Loucy (cell line): ENCODE measurements at regions not wholly inside any gene's neighbourhood (a gene's known extent, or its start where the extent isn't known, plus 50 kb on each side); places are given as distances from the start of the nearest gene placed in this dataset.

Experiments used
- H2AFZ ChIP-seq: fragments of 200-600 bp; sonication (generic); 2 replicates; pipeline ENCODE4 v1.6.0; 2016; ENCODE audit warnings: antibody characterized with exemption, mild to moderate bottlenecking, low read length, moderate library complexity
- H3F3A ChIP-seq: fragments of 200-600 bp; 2 replicates; pipeline ENCODE4 v1.6.0; 2016; ENCODE audit warnings: antibody characterized with exemption, low read depth, mild to moderate bottlenecking
- H3K27me3 ChIP-seq: fragments of 200-600 bp; sonication (generic); 2 replicates; pipeline ENCODE4 v1.6.1; 2014; ENCODE audit warnings: low read length, mild to moderate bottlenecking; ENCODE audit not compliant: insufficient read depth, poor library complexity, severe bottlenecking
- H3K36me3 ChIP-seq: fragments of 200-600 bp; sonication (generic); 2 replicates; pipeline ENCODE4 v1.6.1; 2016; ENCODE audit warnings: low read length; ENCODE audit not compliant: insufficient read depth
- H3K4me1 ChIP-seq: fragments of 200-600 bp; sonication (generic); 2 replicates; pipeline ENCODE4 v1.5.1; 2014; ENCODE audit warnings: low read length, mild to moderate bottlenecking; ENCODE audit not compliant: insufficient read depth, poor library complexity, severe bottlenecking
- H3K4me2 ChIP-seq: fragments of 200-600 bp; sonication (generic); 2 replicates; pipeline ENCODE4 v1.6.0; 2014; ENCODE audit warnings: antibody characterized with exemption, low read length, low read depth, mild to moderate bottlenecking; ENCODE audit not compliant: poor library complexity, severe bottlenecking
- H3K4me3 ChIP-seq: fragments of 200-600 bp; sonication (generic); 2 replicates; pipeline ENCODE4 v1.5.1; 2014; ENCODE audit warnings: low read length, mild to moderate bottlenecking, mixed read lengths; ENCODE audit not compliant: poor library complexity, severe bottlenecking
- H3K79me2 ChIP-seq: fragments of 200-600 bp; sonication (generic); 2 replicates; pipeline ENCODE4 v1.6.1; 2014; ENCODE audit warnings: low read length; ENCODE audit not compliant: insufficient read depth
- H3K9ac ChIP-seq: fragments of 200-600 bp; sonication (generic); 2 replicates; pipeline ENCODE4 v1.6.0; 2014; ENCODE audit warnings: mild to moderate bottlenecking, low read depth, low read length, moderate library complexity; ENCODE audit not compliant: poor library complexity, severe bottlenecking
- H3K9me2 ChIP-seq: fragments of 200-600 bp; sonication (generic); replicated peaks from 2 replicates; pipeline ENCODE4 v1.6.1; 2016; ENCODE audit warnings: low read depth, low read length, mixed read lengths
- H3K9me3 ChIP-seq: fragments of 200-600 bp; sonication (generic); 2 replicates; pipeline ENCODE4 v1.6.1; 2014; ENCODE audit warnings: mild to moderate bottlenecking, antibody characterized with exemption, low read length, low read depth; ENCODE audit not compliant: insufficient read depth
- H4K20me1 ChIP-seq: fragments of 200-600 bp; sonication (generic); 2 replicates; pipeline ENCODE4 v1.6.0; 2014; ENCODE audit warnings: antibody characterized with exemption, low read length, mild to moderate bottlenecking; ENCODE audit not compliant: insufficient read depth, poor library complexity, severe bottlenecking
- CTCF ChIP-seq: fragments of 200-600 bp; sonication (generic); conservative IDR thresholded peaks from 2 replicates; pipeline ENCODE4 v1.5.1; 2014; ENCODE audit warnings: mild to moderate bottlenecking, antibody characterized with exemption, low read length
- EZH2phosphoT487 ChIP-seq: fragments of 200-600 bp; IDR thresholded peaks from 2 replicates; pipeline ENCODE4 v1.6.1; 2018; ENCODE audit warnings: antibody characterized with exemption, mild to moderate bottlenecking, moderate library complexity, borderline replicate concordance

GRCh38 chrX:136975684-136976470 is 57.9 kb downstream of the GPR101 start:
- no peak overlapping the region for H3K4me3 ChIP-seq
- H3K4me2 ChIP-seq = no peak overlapping the region
- H3F3A ChIP-seq = no peaks in the 10 kb centered on the region
- no peaks in the 10 kb centered on the region for H3K36me3 ChIP-seq
- H2AFZ ChIP-seq = no peak overlapping the region
- H3K79me2 ChIP-seq = no peaks in the 10 kb centered on the region
- H3K9me3 ChIP-seq = no peaks in the 10 kb centered on the region
- no peak overlapping the region for H3K9ac ChIP-seq
- peaks cover 10% of the 10 kb centered on the region for H3K4me1 ChIP-seq
- no peaks in the 10 kb centered on the region for H3K9me2 ChIP-seq
- H4K20me1 ChIP-seq = no peaks in the 10 kb centered on the region
- TF ChIP-seq EZH2phosphoT487 (no peak), CTCF (no peak)
- H3K27me3 ChIP-seq = no peaks in the 10 kb centered on the region

GRCh38 chrX:136967966-136968365 is 65.8 kb downstream of the GPR101 start:
- peaks cover 10% of the 10 kb centered on the region for H3K4me1 ChIP-seq
- no peaks in the 10 kb centered on the region for H3K79me2 ChIP-seq

GRCh38 chrX:136963973-136964372 is 69.8 kb downstream of the GPR101 start:
- Histone ChIP-seq H4K20me1 (no peaks in the 10 kb centered on the region), H3K4me1 (no peaks in the 10 kb centered on the region), H3K4me3 (no peak overlapping the region), H3K9me2 (no peaks in the 10 kb centered on the region), H3F3A (no peaks in the 10 kb centered on the region), H3K9me3 (no peaks in the 10 kb centered on the region), H3K9ac (no peak overlapping the region), H3K36me3 (no peaks in the 10 kb centered on the region), H2AFZ (no peak overlapping the region), H3K4me2 (no peak overlapping the region), H3K27me3 (no peaks in the 10 kb centered on the region), H3K79me2 (no peaks in the 10 kb centered on the region)
- TF ChIP-seq CTCF (no peak), EZH2phosphoT487 (no peak)

More at GRCh38 chrX:136967966-136968365, 65.8 kb downstream of the GPR101 start:
- TF ChIP-seq EZH2phosphoT487 (no peak), CTCF (no peak)
- Histone ChIP-seq H3K36me3 (no peaks in the 10 kb centered on the region), H3K4me3 (no peak overlapping the region), H2AFZ (no peak overlapping the region), H3K9me3 (no peaks in the 10 kb centered on the region), H4K20me1 (no peaks in the 10 kb centered on the region), H3K27me3 (no peaks in the 10 kb centered on the region), H3F3A (no peaks in the 10 kb centered on the region), H3K9ac (no peak overlapping the region), H3K4me2 (no peak overlapping the region), H3K9me2 (no peaks in the 10 kb centered on the region)
